Activated CD8-positive, alpha-beta T cell treated with anti-CD3 and anti-CD28 coated beads, Interleukin-2, amount 10 ng/mL, durations not matched to agents 7 days and 5 days (primary cell): ENCODE measurements at regions not wholly inside any gene's neighbourhood (a gene's known extent, or its start where the extent isn't known, plus 50 kb on each side); places are given as distances from the start of the nearest gene placed in this dataset.
"Not testable (repeated sequence)": the region's sequence is repeated elsewhere in the genome, so short reads cannot be mapped to it uniquely, and the experiment has no call there.

Source experiments
- ATAC-seq: fragments of 150-1000 bp; cut with Tn5 transposase; one replicate; pipeline ENCODE4 v1.10.0; 2021; ENCODE audit warnings: moderate library complexity
- CTCF ChIA-PET: fragments of 350-600 bp; sonication (Branson Sonifier 250); formaldehyde crosslinking; loops from one replicate; lab custom pipeline; 2021; ENCODE audit warnings: antibody characterized with exemption; lab: Charles Lee
- POLR2A ChIA-PET: fragments of 350-600 bp; sonication (Branson Sonifier 250); formaldehyde crosslinking; loops from one replicate; lab custom pipeline; 2021; ENCODE audit warnings: antibody characterized with exemption; lab: Charles Lee
- DNase-seq: peaks from one replicate; pipeline ENCODE4 v3.0.0-alpha.2; 2020
- H3K27ac Mint-ChIP-seq: one replicate; pipeline ENCODE4 v1.8.0; 2021; ENCODE audit warnings: mild to moderate bottlenecking, mixed read lengths
- H3K27me3 Mint-ChIP-seq: one replicate; pipeline ENCODE4 v1.8.0; 2021; ENCODE audit warnings: low read depth, mixed read lengths
- H3K36me3 Mint-ChIP-seq: one replicate; pipeline ENCODE4 v1.8.0; 2021; ENCODE audit warnings: low read depth, mixed read lengths
- H3K4me1 Mint-ChIP-seq: one replicate; pipeline ENCODE4 v1.8.0; 2021; ENCODE audit warnings: low read depth, mixed read lengths
- H3K4me3 Mint-ChIP-seq: one replicate; pipeline ENCODE4 v1.8.0; 2021; ENCODE audit warnings: mild to moderate bottlenecking, mixed read lengths
- H3K9me3 Mint-ChIP-seq: one replicate; pipeline ENCODE4 v1.8.0; 2022; ENCODE audit warnings: mixed read lengths; ENCODE audit not compliant: insufficient read depth

GRCh38 chr15:20473465-20473864 lies 68.1 kb downstream of the GOLGA6L6 start:
- DNase-seq, H3K27me3 Mint-ChIP-seq, H3K4me3 Mint-ChIP-seq, H3K36me3 Mint-ChIP-seq, H3K9me3 Mint-ChIP-seq, H3K4me1 Mint-ChIP-seq, ATAC-seq, POLR2A ChIA-PET, CTCF ChIA-PET, H3K27ac Mint-ChIP-seq: not testable (repeated sequence)

DNA sequence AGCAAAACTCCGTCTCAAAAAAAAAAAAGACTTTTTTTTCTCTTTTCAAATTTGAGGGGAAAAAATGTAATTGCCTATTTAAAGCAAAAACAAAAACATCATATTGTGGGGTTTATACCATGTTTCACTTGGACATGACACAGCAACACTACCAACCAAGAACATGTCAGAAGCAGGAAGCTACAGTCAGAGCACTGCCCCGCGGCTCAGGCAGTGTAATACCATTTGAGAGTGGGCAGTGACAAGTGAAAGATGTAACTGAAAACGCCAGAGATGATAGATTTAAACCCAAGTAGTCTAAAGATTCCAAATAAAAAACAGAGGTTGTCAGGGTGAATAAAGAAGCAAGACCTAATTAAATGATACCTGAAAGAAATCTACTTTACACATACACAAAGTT lies 68.6 kb downstream of the GOLGA6L6 start:
- H3K27ac Mint-ChIP-seq, POLR2A ChIA-PET, H3K9me3 Mint-ChIP-seq, ATAC-seq, DNase-seq, H3K4me3 Mint-ChIP-seq, H3K36me3 Mint-ChIP-seq, H3K4me1 Mint-ChIP-seq, CTCF ChIA-PET, H3K27me3 Mint-ChIP-seq: not testable (repeated sequence)

DNA sequence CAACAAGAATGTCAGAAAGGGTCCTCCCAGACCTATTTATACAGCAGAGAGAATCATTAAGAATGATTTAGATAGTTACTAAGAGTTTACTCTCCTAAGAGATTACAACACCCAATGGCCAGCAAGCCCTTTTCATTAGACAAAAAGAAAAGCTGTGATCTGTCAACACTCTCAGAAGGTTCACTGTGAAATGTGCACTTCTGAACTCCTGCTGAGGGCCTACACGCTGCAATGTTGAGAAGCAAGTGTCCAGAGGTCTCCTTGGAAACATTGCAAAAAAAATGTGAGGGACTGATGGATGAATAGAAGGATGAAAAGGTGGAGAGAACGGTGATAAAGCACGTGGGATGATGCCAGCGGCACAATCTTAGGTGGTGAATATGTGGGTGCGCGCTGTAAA lies 70.8 kb downstream of the GOLGA6L6 start:
- H3K9me3 Mint-ChIP-seq, ATAC-seq, H3K27ac Mint-ChIP-seq, H3K27me3 Mint-ChIP-seq, H3K36me3 Mint-ChIP-seq, DNase-seq, CTCF ChIA-PET, H3K4me1 Mint-ChIP-seq, POLR2A ChIA-PET, H3K4me3 Mint-ChIP-seq: not testable (repeated sequence)

DNA sequence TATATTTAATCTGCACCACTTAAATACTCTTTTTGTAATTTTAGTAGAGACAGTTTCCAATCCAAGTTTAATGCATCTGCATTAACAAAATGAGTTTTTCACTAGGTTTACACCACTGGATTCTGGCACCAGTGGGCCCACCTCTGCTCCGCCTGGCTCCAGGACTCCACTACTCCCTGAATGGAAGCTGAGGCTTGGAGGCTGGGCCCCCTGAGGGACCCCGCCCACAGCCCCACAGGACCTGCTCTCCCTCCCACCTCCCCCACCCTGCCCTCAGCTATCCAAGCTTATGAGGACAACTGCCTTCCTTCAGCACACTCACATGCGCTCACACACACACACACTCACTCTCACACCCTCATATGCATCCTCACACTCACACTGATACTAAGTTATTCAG lies 100.5 kb downstream of the GOLGA6L6 start:
- H3K9me3 Mint-ChIP-seq, H3K4me3 Mint-ChIP-seq, H3K27me3 Mint-ChIP-seq, ATAC-seq, DNase-seq, H3K27ac Mint-ChIP-seq, CTCF ChIA-PET, H3K4me1 Mint-ChIP-seq, H3K36me3 Mint-ChIP-seq, POLR2A ChIA-PET: not testable (repeated sequence)

- H3K27ac Mint-ChIP-seq, H3K4me3 Mint-ChIP-seq, ATAC-seq, POLR2A ChIA-PET, CTCF ChIA-PET, H3K27me3 Mint-ChIP-seq, H3K36me3 Mint-ChIP-seq, H3K4me1 Mint-ChIP-seq, H3K9me3 Mint-ChIP-seq, DNase-seq: not testable (repeated sequence)
Measured at GRCh38 chr15:20440390-20440789, 101.2 kb downstream of the GOLGA6L6 start.

DNA sequence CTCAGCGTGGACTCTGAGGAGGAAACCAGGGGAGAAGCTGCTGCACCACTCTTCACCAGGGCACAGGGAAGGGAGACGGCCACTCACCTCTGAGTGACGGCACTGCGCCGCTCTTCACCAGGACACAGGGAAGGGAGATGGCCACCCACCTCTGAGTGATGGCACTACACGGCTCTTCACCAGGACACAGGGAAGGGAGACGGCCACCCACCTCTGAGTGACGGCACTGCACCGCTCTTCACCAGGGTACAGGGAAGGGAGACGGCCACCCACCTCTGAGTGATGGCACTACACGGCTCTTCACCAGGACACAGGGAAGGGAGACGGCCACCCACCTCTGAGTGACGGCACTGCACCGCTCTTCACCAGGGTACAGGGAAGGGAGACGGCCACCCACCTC lies 102.5 kb downstream of the GOLGA6L6 start:
- CTCF ChIA-PET, POLR2A ChIA-PET: not testable (repeated sequence)

DNA sequence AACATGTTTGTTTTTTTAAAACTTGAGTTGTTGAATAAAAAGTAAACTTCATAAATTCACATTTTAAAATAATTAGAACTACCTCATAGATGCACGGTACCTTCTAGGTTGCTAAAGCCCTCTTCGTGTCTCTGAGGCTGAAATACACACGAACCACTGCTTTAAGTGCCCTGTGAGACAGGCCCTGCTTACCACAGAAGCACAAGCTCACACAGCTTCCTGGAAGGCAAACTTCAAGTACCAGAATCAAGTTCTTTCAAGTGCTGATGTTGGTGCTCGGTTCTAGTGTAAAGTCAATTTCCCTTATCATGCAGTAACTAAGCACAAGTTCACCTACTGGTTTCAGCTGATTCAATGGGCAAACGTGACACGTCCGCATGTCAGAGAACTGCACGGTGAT lies 103.3 kb downstream of the GOLGA6L6 start:
- H3K4me1 Mint-ChIP-seq, ATAC-seq, H3K4me3 Mint-ChIP-seq, H3K27ac Mint-ChIP-seq, H3K36me3 Mint-ChIP-seq, POLR2A ChIA-PET, DNase-seq, CTCF ChIA-PET, H3K9me3 Mint-ChIP-seq, H3K27me3 Mint-ChIP-seq: not testable (repeated sequence)

More for the DNA sequence above, 102.5 kb downstream of the GOLGA6L6 start:
- not testable (repeated sequence) for H3K27ac Mint-ChIP-seq, ATAC-seq, H3K4me3 Mint-ChIP-seq, H3K36me3 Mint-ChIP-seq, H3K9me3 Mint-ChIP-seq, H3K27me3 Mint-ChIP-seq, DNase-seq, H3K4me1 Mint-ChIP-seq

- H3K4me3 Mint-ChIP-seq, DNase-seq, H3K36me3 Mint-ChIP-seq, POLR2A ChIA-PET, H3K4me1 Mint-ChIP-seq, H3K27ac Mint-ChIP-seq, H3K9me3 Mint-ChIP-seq, CTCF ChIA-PET, ATAC-seq, H3K27me3 Mint-ChIP-seq: not testable (repeated sequence)
Measured at GRCh38 chr15:20433468-20433867, 108.1 kb downstream of the GOLGA6L6 start.

GRCh38 chr15:20430495-20430894 lies 111.1 kb downstream of the GOLGA6L6 start:
- CTCF ChIA-PET, POLR2A ChIA-PET, ATAC-seq, H3K4me3 Mint-ChIP-seq, H3K4me1 Mint-ChIP-seq, H3K36me3 Mint-ChIP-seq, H3K27me3 Mint-ChIP-seq, H3K27ac Mint-ChIP-seq, DNase-seq, H3K9me3 Mint-ChIP-seq: not testable (repeated sequence)

GRCh38 chr15:20420710-20421109 lies 120.9 kb downstream of the GOLGA6L6 start:
- ATAC-seq, POLR2A ChIA-PET, CTCF ChIA-PET, H3K4me1 Mint-ChIP-seq, H3K27me3 Mint-ChIP-seq, H3K36me3 Mint-ChIP-seq, H3K4me3 Mint-ChIP-seq, DNase-seq, H3K27ac Mint-ChIP-seq: not testable (repeated sequence)
- peaks cover 10% of the 10 kb centered on the region for H3K9me3 Mint-ChIP-seq

- H3K27ac Mint-ChIP-seq, DNase-seq, POLR2A ChIA-PET, H3K4me1 Mint-ChIP-seq, H3K4me3 Mint-ChIP-seq, H3K27me3 Mint-ChIP-seq, H3K36me3 Mint-ChIP-seq, CTCF ChIA-PET, ATAC-seq: not testable (repeated sequence)
- H3K9me3 Mint-ChIP-seq, result peaks cover 10% of the 10 kb centered on the region
Measured at GRCh38 chr15:20416618-20417017, 125.0 kb downstream of the GOLGA6L6 start.

GRCh38 chr15:20409667-20410198 lies 131.9 kb downstream of the GOLGA6L6 start:
- DNase-seq, H3K9me3 Mint-ChIP-seq, POLR2A ChIA-PET, H3K4me1 Mint-ChIP-seq, H3K27me3 Mint-ChIP-seq, H3K27ac Mint-ChIP-seq, H3K36me3 Mint-ChIP-seq, H3K4me3 Mint-ChIP-seq, CTCF ChIA-PET, ATAC-seq: not testable (repeated sequence)

DNA sequence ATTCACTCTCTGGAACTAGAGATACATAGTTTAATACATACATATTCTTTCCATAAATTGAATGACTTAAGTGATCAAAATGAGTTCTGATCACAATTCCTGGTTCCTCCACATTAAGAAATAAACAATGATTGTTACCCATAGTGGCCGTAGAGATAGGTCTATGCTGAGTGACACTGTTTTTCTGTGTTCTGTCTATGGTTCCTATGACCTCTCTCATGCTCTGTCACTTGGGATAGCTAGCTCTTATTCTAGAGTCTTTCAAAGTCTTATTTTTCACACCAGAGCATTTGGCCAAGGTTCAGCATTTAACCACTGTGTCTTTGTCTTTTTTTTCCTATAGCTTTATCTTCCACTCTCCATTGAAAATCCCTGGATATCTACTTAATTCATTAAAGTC lies 132.4 kb downstream of the GOLGA6L6 start:
- H3K4me3 Mint-ChIP-seq, result no peak overlapping the region
- H3K4me1 Mint-ChIP-seq, result no peaks in the 10 kb centered on the region
- H3K27me3 Mint-ChIP-seq, result no peaks in the 10 kb centered on the region
- H3K27ac Mint-ChIP-seq, result no peak overlapping the region
- no peak for ATAC-seq
- no peaks in the 10 kb centered on the region for H3K9me3 Mint-ChIP-seq
- CTCF ChIA-PET, result no interaction called here
- DNase-seq, result no peak
- H3K36me3 Mint-ChIP-seq, result no peaks in the 10 kb centered on the region
- POLR2A ChIA-PET, result no interaction called here
